ENCODE measurements at regions not wholly inside any gene's neighbourhood (a gene's known extent, or its start where the extent isn't known, plus 50 kb on each side); places are given as distances from the start of the nearest gene placed in this dataset.
A peak's percentile ranks its signal among the peaks of the same experiment; 100 is the strongest.
"Not testable (repeated sequence)": the region's sequence is repeated elsewhere in the genome, so short reads cannot be mapped to it uniquely, and the experiment has no call there.

- no peaks in the 10 kb centered on the region for H3K9me3 ChIP-seq
- H3K27ac ChIP-seq: no peak overlapping the region
- DNase-seq: no peak
- no peaks in the 10 kb centered on the region for H3K27me3 ChIP-seq
- no peak for ATAC-seq
- intact Hi-C loops (cut with DNase I): no loop called here
- no peak for TF ChIP-seq POLR2A (IDR thresholded peaks at IDR 0.05)
- no peak for TF ChIP-seq CTCF (IDR thresholded peaks at IDR 0.05)
- no peak overlapping the region for H3K4me3 ChIP-seq
- no peaks in the 10 kb centered on the region for H3K36me3 ChIP-seq
- 67% methylated on average over 3 of the region's 5 CpGs for WGBS (ENCODE audit: insufficient coverage, low coverage, low lambda C conversion rate, missing lambda C conversion rate)
- no peaks in the 10 kb centered on the region for H3K4me1 ChIP-seq
Observed at GRCh38 chr3:127491909-127492308, 98.6 kb downstream of the TPRA1 start.

- no peak for ATAC-seq
- intact Hi-C loops (cut with DNase I): no loop called here
- WGBS (ENCODE audit: insufficient coverage, low coverage, low lambda C conversion rate, missing lambda C conversion rate): 100% methylated on average over 1 of the region's 4 CpGs
- no peaks in the 10 kb centered on the region for H3K4me1 ChIP-seq
- H3K9me3 ChIP-seq: no peaks in the 10 kb centered on the region
- no peak overlapping the region for H3K4me3 ChIP-seq
- no peaks in the 10 kb centered on the region for H3K36me3 ChIP-seq
- TF ChIP-seq CTCF (IDR thresholded peaks at IDR 0.05) (no peak), POLR2A (IDR thresholded peaks at IDR 0.05) (no peak)
- DNase-seq: no peak
- H3K27me3 ChIP-seq: no peaks in the 10 kb centered on the region
- H3K27ac ChIP-seq: no peak overlapping the region
Observed at GRCh38 chr3:127491323-127491722, 99.2 kb downstream of the TPRA1 start.

- H3K4me1 ChIP-seq; intact Hi-C loops (cut with DNase I); H3K4me3 ChIP-seq; H3K36me3 ChIP-seq; H3K9me3 ChIP-seq; H3K27ac ChIP-seq; H3K27me3 ChIP-seq: not testable (repeated sequence)
- 24% methylated on average over 2 of the region's 2 CpGs for WGBS (ENCODE audit: insufficient coverage, low coverage, low lambda C conversion rate, missing lambda C conversion rate)
- ATAC-seq (peak in 1 of 4 donors; percentile 51), DNase-seq (peak in 1 of 3 donors; percentile 39)
Observed at GRCh38 chr3:127491024-127491305, 99.6 kb downstream of the TPRA1 start.

GRCh38 chr3:127490271-127491023 lies 100.1 kb downstream of the TPRA1 start:
- WGBS (ENCODE audit: insufficient coverage, low coverage, low lambda C conversion rate, missing lambda C conversion rate): 80% methylated on average over 3 of the region's 7 CpGs
- no peaks in the 10 kb centered on the region for H3K36me3 ChIP-seq
- H3K4me1 ChIP-seq: no peaks in the 10 kb centered on the region
- no peak overlapping the region for H3K27ac ChIP-seq
- ATAC-seq: no peak
- peak in 1 of 3 donors; percentile 42 for DNase-seq
- TF ChIP-seq CTCF (IDR thresholded peaks at IDR 0.05): no peak
- H3K27me3 ChIP-seq: no peaks in the 10 kb centered on the region
- no peaks in the 10 kb centered on the region for H3K9me3 ChIP-seq
- H3K4me3 ChIP-seq: no peak overlapping the region
- intact Hi-C loops (cut with DNase I): no loop called here

- WGBS (ENCODE audit: insufficient coverage, low coverage, low lambda C conversion rate, missing lambda C conversion rate): 50% methylated on average over 2 of the region's 5 CpGs
- Histone ChIP-seq H3K4me1 (no peaks in the 10 kb centered on the region), H3K4me3 (no peak overlapping the region), H3K27ac (no peak overlapping the region), H3K36me3 (no peaks in the 10 kb centered on the region), H3K9me3 (no peaks in the 10 kb centered on the region), H3K27me3 (no peaks in the 10 kb centered on the region)
- ATAC-seq: no peak
- intact Hi-C loops (cut with DNase I): no loop called here
- TF ChIP-seq CTCF (IDR thresholded peaks at IDR 0.05) (no peak), POLR2A (IDR thresholded peaks at IDR 0.05) (no peak)
- peak in 1 of 3 donors; percentile 14 for DNase-seq
Observed at GRCh38 chr3:127489357-127489756, 101.2 kb downstream of the TPRA1 start.
